ENCODE measurements at regions not wholly inside any gene's neighbourhood (a gene's known extent, or its start where the extent isn't known, plus 50 kb on each side); places are given as distances from the start of the nearest gene placed in this dataset.

GRCh38 chr4:134533068-134533467, 331.5 kb upstream of the PABPC4L start:
- TF ChIP-seq CTCF (conservative IDR thresholded peaks at IDR 0.05), result no peak
- no peak for TF ChIP-seq ZFX (IDR thresholded peaks at IDR 0.05)
